ENCODE measurements at regions not wholly inside any gene's neighbourhood (a gene's known extent, or its start where the extent isn't known, plus 50 kb on each side); places are given as distances from the start of the nearest gene placed in this dataset.
"Not testable (repeated sequence)": the region's sequence is repeated elsewhere in the genome, so short reads cannot be mapped to it uniquely, and the experiment has no call there.

DNA sequence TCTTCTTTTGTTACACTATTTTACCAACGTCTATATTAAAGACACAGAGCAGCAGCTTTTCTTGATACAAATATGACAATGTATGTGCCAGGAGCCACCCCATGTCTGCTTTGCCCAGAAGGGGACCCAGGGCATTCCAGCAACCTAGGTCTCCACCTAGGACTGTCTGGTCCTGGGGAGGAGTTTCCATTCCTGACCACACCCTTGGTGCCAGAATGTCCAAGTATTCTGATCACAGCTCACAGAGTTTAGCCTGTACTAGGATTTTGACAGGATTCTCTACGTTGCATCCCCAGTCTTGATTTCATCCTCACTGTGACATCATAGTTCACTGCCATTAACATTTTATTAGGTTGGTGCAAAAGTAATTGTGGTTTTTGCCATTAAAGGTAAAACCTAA is 224.7 kb downstream of the SREK1 start:
- Histone ChIP-seq H3K27ac (ENCODE audit: low read depth, low read length) (no peak overlapping the region), H3K4me3 (ENCODE audit: low read depth, low read length) (no peak overlapping the region), H3K36me3 (ENCODE audit: control insufficient read depth, insufficient read depth, low read length) (no peaks in the 10 kb centered on the region), H3K9ac (ENCODE audit: low read length) (no peak overlapping the region), H3K4me1 (ENCODE audit: control insufficient read depth, insufficient read depth, low read length) (no peaks in the 10 kb centered on the region), H3K9me3 (ENCODE audit: control insufficient read depth, insufficient read depth, low read depth, low read length) (no peaks in the 10 kb centered on the region), H3K27me3 (ENCODE audit: control insufficient read depth, insufficient read depth, low read length) (0 out of 2 replicates have a peak, but pooled peaks cover 2% of the 10 kb centered on the region)

DNA sequence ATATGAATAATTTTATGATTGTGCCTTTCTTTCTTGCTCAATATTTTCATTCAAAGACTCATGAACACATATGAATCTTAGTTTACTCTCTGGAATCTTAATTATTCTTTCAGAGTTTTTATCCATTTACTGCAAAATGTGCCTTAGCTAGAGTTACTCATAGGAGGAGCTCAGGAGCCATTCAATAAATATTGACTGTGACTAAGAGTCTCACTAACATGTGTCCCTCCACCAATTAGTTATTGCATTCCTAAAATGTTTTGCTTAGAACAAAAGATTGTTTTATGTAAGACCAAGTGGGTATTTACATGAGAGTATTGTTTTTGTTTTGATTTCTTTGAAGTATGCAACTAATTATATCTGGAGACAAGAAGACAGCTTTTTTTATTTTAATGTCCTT is 218.4 kb upstream of the MAST4 start:
- Histone ChIP-seq H3K9ac (ENCODE audit: low read length) (no peak overlapping the region), H3K27me3 (ENCODE audit: control insufficient read depth, insufficient read depth, low read length) (no peaks in the 10 kb centered on the region), H3K36me3 (ENCODE audit: control insufficient read depth, insufficient read depth, low read length) (no peaks in the 10 kb centered on the region), H3K4me1 (ENCODE audit: control insufficient read depth, insufficient read depth, low read length) (no peaks in the 10 kb centered on the region), H3K27ac (ENCODE audit: low read depth, low read length) (no peak overlapping the region), H3K9me3 (ENCODE audit: control insufficient read depth, insufficient read depth, low read depth, low read length) (no peaks in the 10 kb centered on the region), H3K4me3 (ENCODE audit: low read depth, low read length) (no peak overlapping the region)

DNA sequence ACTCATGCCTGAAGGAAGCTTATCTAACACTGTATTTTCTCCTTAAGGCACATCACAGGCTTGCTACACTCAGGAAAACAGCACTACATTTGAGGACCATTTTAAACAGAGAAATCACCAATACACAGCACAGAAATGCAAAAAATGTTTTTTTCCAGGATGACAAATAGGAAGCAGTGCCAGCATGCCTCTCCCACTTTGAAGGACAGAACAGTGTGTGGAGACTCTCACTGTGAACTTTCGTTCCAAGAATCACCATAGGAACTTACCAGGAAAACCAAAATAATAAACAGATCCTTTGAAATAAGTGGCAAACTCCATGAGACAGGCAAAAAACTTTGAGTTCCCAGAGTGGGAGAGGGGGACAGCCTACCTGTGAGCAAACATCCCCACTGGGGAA is 217.8 kb upstream of the MAST4 start:
- no peaks in the 10 kb centered on the region for H3K9me3 ChIP-seq (ENCODE audit: control insufficient read depth, insufficient read depth, low read depth, low read length)
- no peak overlapping the region for H3K9ac ChIP-seq (ENCODE audit: low read length)
- H3K4me3 ChIP-seq (ENCODE audit: low read depth, low read length): no peak overlapping the region

GRCh38 chr5:66382152-66382551 is 214.0 kb upstream of the MAST4 start:
- Histone ChIP-seq H3K36me3 (ENCODE audit: control insufficient read depth, insufficient read depth, low read length) (no peaks in the 10 kb centered on the region), H3K9me3 (ENCODE audit: control insufficient read depth, insufficient read depth, low read depth, low read length) (no peaks in the 10 kb centered on the region), H3K27ac (ENCODE audit: low read depth, low read length) (no peak overlapping the region), H3K4me3 (ENCODE audit: low read depth, low read length) (no peak overlapping the region), H3K9ac (ENCODE audit: low read length) (no peak overlapping the region), H3K4me1 (ENCODE audit: control insufficient read depth, insufficient read depth, low read length) (no peaks in the 10 kb centered on the region), H3K27me3 (ENCODE audit: control insufficient read depth, insufficient read depth, low read length) (no peaks in the 10 kb centered on the region)

More for the DNA sequence above, 217.8 kb upstream of the MAST4 start:
- Histone ChIP-seq H3K27me3 (ENCODE audit: control insufficient read depth, insufficient read depth, low read length) (no peaks in the 10 kb centered on the region), H3K36me3 (ENCODE audit: control insufficient read depth, insufficient read depth, low read length) (no peaks in the 10 kb centered on the region), H3K4me1 (ENCODE audit: control insufficient read depth, insufficient read depth, low read length) (no peaks in the 10 kb centered on the region), H3K27ac (ENCODE audit: low read depth, low read length) (no peak overlapping the region)

DNA sequence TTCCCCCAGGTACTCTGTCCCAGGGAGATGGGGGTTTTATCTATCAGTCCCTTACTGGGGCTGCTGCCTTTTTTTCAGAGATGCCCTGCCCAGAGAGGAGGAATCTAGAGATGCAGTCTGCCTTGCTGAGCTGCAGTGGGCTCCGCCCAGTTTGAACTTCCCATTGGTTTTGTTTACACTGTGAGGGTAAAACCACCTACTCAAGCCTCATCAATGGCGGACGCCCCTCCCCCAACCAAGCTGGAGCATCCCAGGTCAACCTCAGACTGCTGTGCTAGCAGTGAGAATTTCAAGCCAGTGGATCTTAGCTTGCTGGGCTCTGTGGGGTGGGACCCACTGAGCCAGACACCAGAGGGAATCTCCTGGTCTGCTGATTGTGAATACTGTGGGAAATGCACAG is 191.0 kb upstream of the MAST4 start:
- not testable (repeated sequence) for H3K27ac ChIP-seq (ENCODE audit: low read depth, low read length); H3K36me3 ChIP-seq (ENCODE audit: control insufficient read depth, insufficient read depth, low read length); H3K9me3 ChIP-seq (ENCODE audit: control insufficient read depth, insufficient read depth, low read depth, low read length); H3K27me3 ChIP-seq (ENCODE audit: control insufficient read depth, insufficient read depth, low read length); H3K4me1 ChIP-seq (ENCODE audit: control insufficient read depth, insufficient read depth, low read length); H3K4me3 ChIP-seq (ENCODE audit: low read depth, low read length); H3K9ac ChIP-seq (ENCODE audit: low read length)

DNA sequence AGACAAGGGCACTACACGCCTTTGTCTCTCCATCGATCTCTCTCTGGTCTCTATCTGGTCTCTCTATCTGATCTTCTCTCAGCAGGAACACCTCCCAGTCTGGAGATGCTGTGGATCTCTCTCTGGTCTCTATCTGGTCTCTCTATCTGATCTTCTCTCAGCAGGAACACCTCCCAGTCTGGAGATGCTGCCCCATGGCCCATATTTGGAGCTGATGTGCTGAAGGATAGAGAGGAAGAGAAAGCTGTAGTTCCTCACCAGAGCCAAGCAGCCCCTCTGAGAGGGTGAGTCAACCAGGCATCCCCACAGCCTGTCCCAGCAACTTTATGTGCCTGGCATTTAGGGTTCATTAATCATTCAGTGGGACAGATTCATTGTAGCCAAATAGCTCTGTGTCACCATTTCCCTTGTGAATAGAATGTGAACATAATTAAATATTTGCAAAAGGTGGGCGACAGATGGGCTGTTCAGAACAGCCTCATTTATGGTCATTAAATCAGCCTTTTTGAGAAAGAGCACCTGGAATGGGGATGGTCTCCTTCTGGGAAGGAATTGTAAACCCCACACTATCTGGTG is 189.3 kb upstream of the MAST4 start:
- peaks cover 7% of the 10 kb centered on the region for H3K9me3 ChIP-seq (ENCODE audit: control insufficient read depth, insufficient read depth, low read depth, low read length)
- H3K4me3 ChIP-seq (ENCODE audit: low read depth, low read length): no peak overlapping the region
- no peak overlapping the region for H3K27ac ChIP-seq (ENCODE audit: low read depth, low read length)
- no peaks in the 10 kb centered on the region for H3K4me1 ChIP-seq (ENCODE audit: control insufficient read depth, insufficient read depth, low read length)
- no peak overlapping the region for H3K9ac ChIP-seq (ENCODE audit: low read length)
- no peaks in the 10 kb centered on the region for H3K36me3 ChIP-seq (ENCODE audit: control insufficient read depth, insufficient read depth, low read length)
- no peaks in the 10 kb centered on the region for H3K27me3 ChIP-seq (ENCODE audit: control insufficient read depth, insufficient read depth, low read length)

DNA sequence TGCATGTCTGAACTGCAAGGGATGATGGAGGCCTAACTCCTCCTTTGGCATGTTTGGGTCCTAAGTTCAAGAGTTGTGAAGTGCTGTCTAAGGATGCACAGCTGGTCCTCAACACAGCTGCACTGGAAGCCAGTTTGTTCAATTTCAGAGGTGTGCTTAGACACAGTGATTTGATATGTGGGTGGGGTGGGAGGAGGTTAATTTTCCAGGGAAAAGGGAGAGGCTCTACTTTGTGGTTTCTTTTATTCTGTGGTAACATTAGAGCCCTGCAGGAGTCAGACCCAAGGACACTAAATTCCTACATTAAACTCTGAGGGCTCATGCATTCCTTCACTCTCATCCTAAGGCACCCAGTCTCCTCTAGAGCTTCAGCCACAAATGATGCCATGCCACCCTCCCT is 188.4 kb upstream of the MAST4 start:
- Histone ChIP-seq H3K4me1 (ENCODE audit: control insufficient read depth, insufficient read depth, low read length) (no peaks in the 10 kb centered on the region), H3K36me3 (ENCODE audit: control insufficient read depth, insufficient read depth, low read length) (no peaks in the 10 kb centered on the region), H3K9me3 (ENCODE audit: control insufficient read depth, insufficient read depth, low read depth, low read length) (peaks cover 7% of the 10 kb centered on the region), H3K27me3 (ENCODE audit: control insufficient read depth, insufficient read depth, low read length) (no peaks in the 10 kb centered on the region), H3K4me3 (ENCODE audit: low read depth, low read length) (no peak overlapping the region), H3K27ac (ENCODE audit: low read depth, low read length) (no peak overlapping the region), H3K9ac (ENCODE audit: low read length) (no peak overlapping the region)

DNA sequence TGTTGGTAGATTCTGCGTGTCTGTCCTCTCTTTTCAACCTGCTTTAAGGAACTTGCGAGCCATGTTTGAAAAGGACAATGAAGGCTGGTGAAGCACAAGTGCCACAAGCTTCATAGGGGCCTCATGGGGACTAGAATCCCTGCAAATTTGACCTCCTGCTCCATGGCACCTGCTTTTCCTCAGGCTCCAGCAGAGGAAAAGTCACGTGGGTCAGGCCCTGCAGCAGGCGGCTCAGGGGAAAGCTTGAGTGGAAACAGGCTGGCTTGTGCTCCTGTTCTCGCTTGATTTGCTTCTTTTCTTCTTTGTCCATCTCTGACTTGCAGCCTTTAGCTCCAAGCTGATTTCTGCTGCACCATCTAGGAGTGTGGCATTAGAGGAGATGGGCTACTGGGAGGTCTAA is 187.6 kb upstream of the MAST4 start:
- Histone ChIP-seq H3K4me3 (ENCODE audit: low read depth, low read length) (no peak overlapping the region), H3K36me3 (ENCODE audit: control insufficient read depth, insufficient read depth, low read length) (no peaks in the 10 kb centered on the region), H3K27me3 (ENCODE audit: control insufficient read depth, insufficient read depth, low read length) (no peaks in the 10 kb centered on the region), H3K4me1 (ENCODE audit: control insufficient read depth, insufficient read depth, low read length) (no peaks in the 10 kb centered on the region), H3K9ac (ENCODE audit: low read length) (no peak overlapping the region), H3K27ac (ENCODE audit: low read depth, low read length) (no peak overlapping the region), H3K9me3 (ENCODE audit: control insufficient read depth, insufficient read depth, low read depth, low read length) (peaks cover 7% of the 10 kb centered on the region)

DNA sequence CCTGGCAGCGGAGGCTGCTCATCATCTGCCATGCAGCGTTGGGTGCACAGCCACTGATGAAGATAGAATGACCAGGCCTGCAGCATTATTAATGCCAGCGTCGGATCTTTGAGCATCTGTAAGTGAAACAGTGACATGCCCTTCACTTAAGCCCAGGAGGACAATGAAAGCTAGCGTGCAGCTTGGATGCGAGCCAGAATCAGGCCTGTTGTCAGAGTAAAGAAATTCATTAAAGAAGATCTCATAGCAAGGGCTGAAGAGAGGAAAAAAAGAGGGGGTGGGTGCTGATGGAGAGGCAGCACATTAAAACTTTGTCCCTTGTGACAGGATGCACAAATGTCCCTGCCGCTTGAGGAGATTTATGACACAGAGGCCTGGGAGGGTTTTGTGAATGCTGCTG is 186.1 kb upstream of the MAST4 start:
- Histone ChIP-seq H3K4me3 (ENCODE audit: low read depth, low read length) (no peak overlapping the region), H3K27ac (ENCODE audit: low read depth, low read length) (no peak overlapping the region), H3K9me3 (ENCODE audit: control insufficient read depth, insufficient read depth, low read depth, low read length) (peaks cover 7% of the 10 kb centered on the region), H3K4me1 (ENCODE audit: control insufficient read depth, insufficient read depth, low read length) (no peaks in the 10 kb centered on the region), H3K36me3 (ENCODE audit: control insufficient read depth, insufficient read depth, low read length) (no peaks in the 10 kb centered on the region), H3K27me3 (ENCODE audit: control insufficient read depth, insufficient read depth, low read length) (no peaks in the 10 kb centered on the region), H3K9ac (ENCODE audit: low read length) (no peak overlapping the region)

DNA sequence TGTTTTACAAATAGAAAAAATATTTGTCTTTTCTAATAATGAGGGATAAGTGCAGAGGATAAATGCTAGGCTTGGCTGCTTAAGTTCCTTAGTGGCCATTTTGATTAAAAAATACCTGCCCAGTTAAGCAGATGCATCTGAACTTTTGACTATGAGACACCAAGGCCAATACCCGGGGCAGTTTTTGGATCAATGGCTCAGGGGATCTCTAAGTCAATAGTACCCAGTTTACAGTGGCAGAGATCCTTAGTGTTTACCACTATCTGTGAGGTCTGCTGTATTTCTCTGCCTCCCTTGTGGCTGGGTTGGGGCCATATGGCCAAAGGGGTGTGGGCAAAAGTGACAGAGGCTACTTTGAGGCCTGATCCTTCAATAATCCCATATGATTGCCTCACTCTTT is 184.5 kb upstream of the MAST4 start:
- Histone ChIP-seq H3K36me3 (ENCODE audit: control insufficient read depth, insufficient read depth, low read length) (no peaks in the 10 kb centered on the region), H3K9ac (ENCODE audit: low read length) (no peak overlapping the region), H3K4me1 (ENCODE audit: control insufficient read depth, insufficient read depth, low read length) (no peaks in the 10 kb centered on the region), H3K9me3 (ENCODE audit: control insufficient read depth, insufficient read depth, low read depth, low read length) (peaks cover 5% of the 10 kb centered on the region), H3K4me3 (ENCODE audit: low read depth, low read length) (no peak overlapping the region), H3K27ac (ENCODE audit: low read depth, low read length) (no peak overlapping the region), H3K27me3 (ENCODE audit: control insufficient read depth, insufficient read depth, low read length) (no peaks in the 10 kb centered on the region)

- Histone ChIP-seq H3K4me3 (ENCODE audit: low read depth, low read length) (no peak overlapping the region), H3K27me3 (ENCODE audit: control insufficient read depth, insufficient read depth, low read length) (no peaks in the 10 kb centered on the region), H3K27ac (ENCODE audit: low read depth, low read length) (no peak overlapping the region), H3K36me3 (ENCODE audit: control insufficient read depth, insufficient read depth, low read length) (no peaks in the 10 kb centered on the region), H3K9ac (ENCODE audit: low read length) (no peak overlapping the region), H3K9me3 (ENCODE audit: control insufficient read depth, insufficient read depth, low read depth, low read length) (peaks cover 5% of the 10 kb centered on the region), H3K4me1 (ENCODE audit: control insufficient read depth, insufficient read depth, low read length) (no peaks in the 10 kb centered on the region)
These were observed 182.3 kb upstream of the MAST4 start for GRCh38 chr5:66413931-66414330.

DNA sequence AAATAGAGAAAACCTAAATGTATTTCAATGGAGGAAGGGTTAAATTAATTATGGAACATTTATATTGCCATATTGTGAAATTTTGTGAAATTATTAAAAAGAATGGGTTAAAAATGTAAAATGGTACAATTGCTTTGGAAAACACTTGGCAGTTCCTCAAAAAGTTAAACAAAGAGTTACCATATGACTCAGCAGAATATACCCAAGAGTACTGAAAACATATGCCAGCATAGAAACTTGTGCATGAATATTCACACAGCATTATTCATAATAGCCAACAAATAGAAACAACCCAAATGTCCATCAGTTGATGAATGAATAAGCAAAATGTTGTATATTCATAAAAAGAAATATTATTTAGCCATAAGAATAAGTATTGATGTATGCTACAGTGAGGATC is 181.0 kb upstream of the MAST4 start:
- Histone ChIP-seq H3K27ac (ENCODE audit: low read depth, low read length) (no peak overlapping the region), H3K9me3 (ENCODE audit: control insufficient read depth, insufficient read depth, low read depth, low read length) (peaks cover 5% of the 10 kb centered on the region), H3K4me3 (ENCODE audit: low read depth, low read length) (no peak overlapping the region), H3K9ac (ENCODE audit: low read length) (no peak overlapping the region), H3K27me3 (ENCODE audit: control insufficient read depth, insufficient read depth, low read length) (no peaks in the 10 kb centered on the region), H3K4me1 (ENCODE audit: control insufficient read depth, insufficient read depth, low read length) (no peaks in the 10 kb centered on the region), H3K36me3 (ENCODE audit: control insufficient read depth, insufficient read depth, low read length) (no peaks in the 10 kb centered on the region)
